ENCODE measurements at regions not wholly inside any gene's neighbourhood (a gene's known extent, or its start where the extent isn't known, plus 50 kb on each side); places are given as distances from the start of the nearest gene placed in this dataset.
"Not testable (repeated sequence)": the region's sequence is repeated elsewhere in the genome, so short reads cannot be mapped to it uniquely, and the experiment has no call there.

GRCh38 chr2:149872041-149872440, 284.5 kb upstream of the MMADHC start:
- DNase-seq (ENCODE audit: low read depth, low spot score): no peak

DNA sequence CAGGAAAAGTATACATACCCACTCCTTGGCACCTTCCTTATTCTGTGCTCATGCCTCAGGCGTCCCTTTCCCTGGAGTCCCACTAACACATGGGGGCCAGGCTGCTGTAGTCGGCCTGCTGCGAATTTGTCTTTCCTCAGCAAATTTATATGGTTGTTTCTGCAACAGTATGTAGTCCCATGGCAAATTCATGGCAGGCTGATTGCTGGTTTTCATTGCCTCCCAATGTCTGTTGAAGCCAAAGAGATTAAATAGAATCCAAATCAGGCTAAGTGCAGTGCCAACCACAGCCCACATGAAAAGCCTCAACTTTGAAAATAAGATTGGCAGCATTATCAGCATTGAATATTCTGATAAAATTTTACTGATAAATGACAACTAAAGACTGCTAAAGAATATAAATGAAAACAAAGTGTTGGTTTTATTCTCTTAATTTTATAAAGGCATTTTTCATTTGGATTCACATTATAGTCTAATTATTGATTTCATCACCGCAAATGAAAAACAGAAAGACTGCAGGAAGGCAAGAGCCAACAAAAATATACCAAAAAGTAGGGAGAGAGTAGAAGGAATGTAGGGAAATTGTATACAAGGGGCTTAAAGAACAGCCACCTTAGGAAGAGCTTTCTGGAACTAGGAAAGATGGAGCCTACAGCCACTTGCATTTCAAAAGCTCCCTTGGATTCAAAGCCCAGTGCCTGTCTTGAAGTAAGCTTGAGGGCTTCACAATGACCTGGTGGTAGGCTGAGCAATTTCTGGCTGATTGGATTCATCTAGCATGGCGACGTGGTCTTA, 283.7 kb upstream of the MMADHC start:
- DNase-seq (ENCODE audit: low read depth, low spot score): no peak

GRCh38 chr2:149863227-149863626, 275.7 kb upstream of the MMADHC start:
- DNase-seq (ENCODE audit: low read depth, low spot score): no peak

GRCh38 chr2:149861034-149861433, 273.5 kb upstream of the MMADHC start:
- DNase-seq (ENCODE audit: low read depth, low spot score): no peak

DNA sequence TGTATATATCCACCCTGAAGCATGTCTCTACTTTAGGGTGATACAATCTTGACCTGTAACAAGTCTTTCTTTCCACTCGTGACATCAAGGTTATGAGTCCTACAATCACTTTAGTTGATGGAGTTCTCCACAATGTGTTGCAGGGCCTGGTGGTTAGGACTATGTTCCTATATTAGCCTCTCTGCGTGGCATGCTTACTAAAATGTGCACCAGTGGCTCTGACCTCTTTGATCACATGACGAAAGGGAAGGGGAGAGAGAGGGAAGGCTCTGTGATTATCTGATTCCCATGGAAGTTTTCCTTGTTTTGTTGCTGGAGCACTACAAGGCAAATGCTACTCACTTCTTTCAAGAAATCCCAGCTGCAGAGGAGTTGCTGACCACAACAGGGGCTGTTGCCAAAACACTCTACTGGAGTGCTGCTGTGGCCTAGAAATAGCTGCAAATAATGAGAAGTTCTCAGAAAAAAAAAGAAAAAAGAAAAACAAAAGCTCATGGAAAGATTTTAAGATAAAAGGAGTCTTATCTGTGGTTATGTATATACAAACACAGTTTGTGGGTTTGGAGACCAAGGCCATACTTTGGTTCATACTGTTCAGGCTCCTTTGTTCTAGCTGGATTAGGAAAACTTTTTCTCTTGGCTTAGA, 272.8 kb upstream of the MMADHC start:
- DNase-seq (ENCODE audit: low read depth, low spot score): peak; percentile 89

GRCh38 chr2:149858901-149859634, 271.5 kb upstream of the MMADHC start:
- peak; percentile 24 for DNase-seq (ENCODE audit: low read depth, low spot score)

- no peak for DNase-seq (ENCODE audit: low read depth, low spot score)
Observed at GRCh38 chr2:149858216-149858615, 270.6 kb upstream of the MMADHC start.

- no peak for DNase-seq (ENCODE audit: low read depth, low spot score)
Observed at GRCh38 chr2:149857344-149857743, 269.8 kb upstream of the MMADHC start.

- DNase-seq (ENCODE audit: low read depth, low spot score): not testable (repeated sequence)
Observed at GRCh38 chr2:149855859-149856258, 268.3 kb upstream of the MMADHC start.

- DNase-seq (ENCODE audit: low read depth, low spot score): no peak
Observed at GRCh38 chr2:149849591-149849990, 262.0 kb upstream of the MMADHC start.

DNA sequence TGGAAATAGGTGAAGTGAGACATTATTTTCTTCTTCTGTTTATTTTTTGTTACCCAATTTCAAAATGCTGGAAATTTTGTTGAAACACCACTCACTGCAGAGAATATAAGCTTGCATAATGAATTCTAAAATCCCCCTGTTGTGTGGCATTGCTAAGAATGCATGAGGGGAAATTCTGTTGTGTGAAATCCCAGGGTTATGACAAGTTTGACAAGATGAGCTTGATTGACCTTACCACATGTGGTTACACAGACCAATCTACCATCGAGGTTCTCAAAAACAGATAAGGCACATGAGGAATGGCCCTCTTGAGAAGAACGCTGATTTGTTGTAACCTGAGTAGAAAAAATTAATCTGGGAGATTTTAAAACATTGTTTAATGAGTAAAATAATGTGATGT, 261.6 kb upstream of the MMADHC start:
- DNase-seq (ENCODE audit: low read depth, low spot score): no peak

DNA sequence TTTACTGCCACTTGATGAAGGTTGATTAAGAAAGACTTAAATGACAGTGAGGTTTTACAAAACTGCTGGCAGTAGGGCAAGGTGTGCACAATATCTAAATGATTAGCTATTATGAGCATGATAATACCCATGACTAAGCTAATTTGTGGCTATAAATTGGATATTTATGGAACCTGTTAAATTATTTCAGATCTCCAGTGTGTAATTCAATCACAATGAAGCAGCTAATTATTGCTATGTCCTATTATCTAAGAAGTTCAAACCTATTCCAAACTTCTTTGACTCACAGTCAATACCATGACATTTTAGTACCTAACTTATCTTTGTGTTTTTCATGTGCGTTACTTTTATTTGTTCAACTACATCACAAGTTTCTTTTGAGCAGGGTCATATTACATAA, 253.8 kb upstream of the MMADHC start:
- no peak for DNase-seq (ENCODE audit: low read depth, low spot score)

- no peak for DNase-seq (ENCODE audit: low read depth, low spot score)
Observed at GRCh38 chr2:149832324-149832723, 244.7 kb upstream of the MMADHC start.

DNA sequence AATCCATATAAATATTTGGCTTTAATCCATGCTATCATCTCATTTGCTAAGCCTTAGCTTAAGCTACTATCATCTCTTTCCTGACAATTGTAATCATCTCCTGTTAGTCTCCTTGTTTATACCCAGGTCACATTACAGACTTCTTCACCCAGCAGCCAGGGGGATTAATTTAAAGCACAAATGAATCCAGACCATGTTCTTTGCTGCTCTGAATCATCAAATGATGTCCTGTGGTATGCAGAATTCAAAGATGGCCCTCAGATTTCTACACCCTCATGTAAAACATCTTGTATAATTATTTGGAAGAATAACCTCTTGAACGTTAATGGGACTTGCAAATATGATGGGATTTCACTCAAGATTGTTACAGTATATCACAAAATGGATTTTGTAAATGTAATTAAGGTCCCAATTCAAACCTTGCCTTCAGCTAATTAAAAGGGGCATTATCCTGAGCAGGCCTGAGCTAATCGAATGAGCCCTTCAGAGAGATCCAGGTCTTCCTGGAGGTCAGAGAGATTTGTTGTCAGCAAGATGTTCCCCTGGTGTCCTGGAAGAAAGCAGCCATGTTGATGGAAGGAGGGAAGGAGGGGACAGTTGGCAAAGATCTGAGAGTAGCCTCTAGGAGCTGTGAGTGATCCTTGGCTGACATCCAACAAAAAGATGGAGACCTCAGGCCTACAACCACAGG, 241.1 kb upstream of the MMADHC start:
- no peak for DNase-seq (ENCODE audit: low read depth, low spot score)

DNA sequence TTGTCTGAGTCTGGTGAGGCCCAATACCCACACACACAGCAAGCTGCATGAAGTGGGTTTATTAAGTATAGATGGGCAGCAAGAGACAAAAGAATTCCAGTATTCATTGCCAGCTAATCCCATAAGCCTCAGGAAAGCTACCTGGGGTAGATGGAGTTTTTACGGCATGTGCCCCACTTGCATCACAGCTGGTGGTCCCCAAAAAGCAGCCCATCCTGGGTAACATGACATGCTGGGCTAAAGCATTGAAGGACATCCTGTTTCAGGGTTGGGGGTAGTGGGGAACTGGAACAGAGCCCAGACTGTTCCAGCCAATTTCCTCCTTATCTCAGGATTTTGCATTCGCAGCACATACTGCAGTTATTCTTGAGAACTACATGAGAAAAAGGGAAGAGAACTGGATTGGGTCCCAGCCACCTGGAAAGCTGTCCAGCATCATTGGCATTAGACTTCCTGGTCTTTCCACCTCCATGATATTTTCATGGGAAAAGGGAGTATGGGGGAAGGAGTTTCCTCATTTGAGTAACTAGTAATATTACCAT, 240.1 kb upstream of the MMADHC start:
- DNase-seq (ENCODE audit: low read depth, low spot score): no peak

GRCh38 chr2:149826471-149827125, 239.0 kb upstream of the MMADHC start:
- no peak for DNase-seq (ENCODE audit: low read depth, low spot score)

DNA sequence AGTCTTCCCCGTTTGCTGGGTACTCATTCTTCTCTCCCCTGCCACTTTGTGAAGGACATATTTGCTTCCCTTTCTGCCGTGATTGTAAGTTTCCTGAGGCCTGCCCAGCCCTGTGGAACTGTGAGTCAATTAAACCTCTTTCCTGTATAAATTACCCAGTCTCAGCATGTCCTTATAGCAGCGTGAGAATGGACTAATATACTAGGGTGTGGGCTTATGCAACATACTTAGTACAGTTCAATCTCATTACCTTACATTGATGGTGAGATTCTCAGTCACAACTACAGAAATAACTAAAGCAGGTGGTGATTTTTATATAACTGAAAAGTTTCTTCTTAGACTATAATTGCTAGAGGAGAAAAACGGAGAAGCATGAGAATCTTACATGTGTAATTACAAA, 237.9 kb upstream of the MMADHC start:
- no peak for DNase-seq (ENCODE audit: low read depth, low spot score)

GRCh38 chr2:149824136-149824535, 236.6 kb upstream of the MMADHC start:
- DNase-seq (ENCODE audit: low read depth, low spot score): no peak

DNA sequence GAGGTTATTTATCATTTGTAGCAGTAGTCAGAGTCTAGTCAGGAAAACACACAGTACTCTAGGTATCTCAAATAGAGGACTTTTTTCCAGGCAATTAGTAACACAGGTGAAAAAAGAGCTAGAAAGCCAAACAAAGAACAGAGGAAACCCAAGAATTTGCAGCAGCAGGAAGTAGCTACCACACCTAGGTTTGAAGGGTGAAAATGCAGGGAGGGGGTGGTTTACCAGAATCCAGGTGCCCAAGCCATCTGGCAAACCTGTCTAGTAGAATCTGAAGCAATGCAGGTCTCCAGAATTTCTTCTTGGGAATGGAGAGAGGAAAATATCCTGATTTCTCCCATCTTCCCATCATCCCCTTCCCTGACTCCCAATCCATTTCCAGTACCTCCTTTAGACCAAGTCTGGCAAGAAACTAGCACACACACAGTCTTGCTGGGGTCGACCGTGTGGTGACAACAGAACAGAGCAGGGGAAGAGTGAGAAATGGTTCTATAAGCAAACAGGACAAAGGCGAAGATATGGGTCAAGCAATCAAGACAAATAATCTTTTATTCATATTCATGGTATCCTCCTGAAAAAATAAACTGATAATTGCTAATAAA, 231.9 kb upstream of the MMADHC start:
- DNase-seq (ENCODE audit: low read depth, low spot score): no peak

DNA sequence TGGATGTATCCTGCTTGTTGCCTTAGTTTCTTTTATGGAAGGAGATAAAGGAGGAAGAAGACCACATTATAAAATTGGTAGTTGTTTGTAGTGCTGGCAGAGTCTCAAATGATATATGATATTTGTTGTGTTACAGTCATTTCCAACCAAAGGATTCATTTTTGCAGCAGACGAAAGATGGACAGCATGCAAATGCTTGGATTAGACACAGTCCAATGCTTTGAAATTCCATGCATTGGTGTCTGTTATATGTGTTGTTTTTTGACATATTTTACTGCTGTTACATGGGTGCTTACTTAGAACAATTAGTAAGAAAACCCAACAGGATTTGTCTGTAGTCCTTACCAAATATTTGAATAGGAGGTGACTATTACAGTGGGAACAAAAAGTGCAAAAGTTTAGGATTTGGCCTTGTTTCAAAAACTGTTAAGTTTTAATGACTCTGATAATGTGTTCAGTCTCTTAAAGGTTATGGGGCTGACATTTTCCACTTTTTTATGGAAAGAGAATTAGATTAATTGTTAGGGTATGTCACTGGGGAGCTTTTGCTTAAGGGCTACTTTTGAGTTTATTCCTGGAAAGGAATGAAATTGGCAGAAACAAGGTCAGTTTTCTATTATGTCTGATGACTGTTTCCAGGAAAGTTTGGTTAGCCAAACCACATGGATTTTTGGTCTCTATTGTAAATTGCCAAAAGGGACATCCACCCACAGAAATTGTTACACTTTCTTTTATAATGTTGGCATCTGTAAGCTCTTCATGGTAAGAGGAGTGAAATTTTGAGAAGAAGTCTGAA, 229.4 kb upstream of the MMADHC start:
- DNase-seq (ENCODE audit: low read depth, low spot score): no peak

Measured in smooth muscle cell of the brain vasculature (primary cell).